Activated naive CD4-positive, alpha-beta T cell treated with anti-CD3 and anti-CD28 coated beads, Interleukin-2, amount 50 U/mL, for 24 hours (primary cell): ENCODE measurements at regions not wholly inside any gene's neighbourhood (a gene's known extent, or its start where the extent isn't known, plus 50 kb on each side); places are given as distances from the start of the nearest gene placed in this dataset.

Experiments
- H3K27ac Mint-ChIP-seq: one replicate; pipeline ENCODE4 v1.8.0; 2021; ENCODE audit warnings: mild to moderate bottlenecking, mixed read lengths
- H3K27me3 Mint-ChIP-seq: one replicate; pipeline ENCODE4 v1.8.0; 2021; ENCODE audit warnings: mixed read lengths
- H3K36me3 Mint-ChIP-seq: one replicate; pipeline ENCODE4 v1.8.0; 2021; ENCODE audit warnings: mixed read lengths
- H3K4me1 Mint-ChIP-seq: one replicate; pipeline ENCODE4 v1.8.0; 2021; ENCODE audit warnings: mixed read lengths
- H3K4me3 Mint-ChIP-seq: one replicate; pipeline ENCODE4 v1.8.0; 2021; ENCODE audit warnings: mild to moderate bottlenecking, mixed read lengths
- H3K9me3 Mint-ChIP-seq: one replicate; pipeline ENCODE4 v1.8.0; 2021; ENCODE audit warnings: mixed read lengths

DNA sequence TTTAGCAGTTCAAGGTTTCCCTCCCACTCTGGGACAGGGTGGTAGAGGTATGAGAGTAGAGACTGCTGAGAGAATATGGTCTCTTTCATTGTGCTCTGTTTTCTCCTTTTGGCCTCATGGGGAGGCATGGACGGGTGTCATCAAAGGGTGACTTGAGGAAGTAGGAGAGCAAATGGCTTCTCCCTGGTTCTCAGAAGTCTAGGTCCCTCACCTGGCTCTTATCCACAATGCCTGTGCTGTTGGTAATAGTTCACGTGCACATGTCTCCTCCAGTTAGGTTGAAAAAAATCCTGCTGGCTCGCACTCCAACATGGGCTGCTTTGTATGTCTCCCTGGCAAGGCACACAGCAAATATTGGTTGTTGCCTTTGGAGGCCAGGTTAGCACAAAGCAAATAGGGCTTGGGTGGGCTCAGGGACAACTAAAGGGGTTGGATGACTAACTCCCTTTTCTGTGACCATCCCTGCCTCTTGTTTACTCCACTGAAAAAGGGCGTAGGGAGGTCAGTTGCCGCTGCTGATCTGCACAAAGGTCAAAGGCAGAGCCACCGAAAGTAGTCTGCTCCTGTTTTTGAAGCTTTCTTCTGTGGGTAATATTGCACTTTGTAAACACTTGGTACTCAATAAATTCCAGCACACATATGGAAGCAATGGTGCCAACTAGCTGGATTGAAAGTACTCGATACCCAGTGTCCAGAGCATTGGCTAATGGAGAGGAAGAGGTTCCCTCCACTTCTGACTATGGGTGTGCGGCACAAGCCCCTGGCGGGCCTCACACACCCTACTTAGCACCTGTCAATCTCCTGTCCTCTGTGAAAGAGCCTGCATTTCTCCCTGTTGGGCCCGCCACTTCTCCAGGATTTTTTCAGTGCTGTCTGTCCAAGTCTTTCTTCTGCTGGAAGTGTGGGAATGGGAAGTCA lies 121.8 kb downstream of the SLC38A6 start:
- Mint-ChIP-seq H3K27ac (no peak overlapping the region), H3K4me3 (no peak overlapping the region), H3K36me3 (peaks cover 3% of the 10 kb centered on the region), H3K4me1 (peaks cover 4% of the 10 kb centered on the region), H3K27me3 (no peaks in the 10 kb centered on the region), H3K9me3 (no peaks in the 10 kb centered on the region)
